GM21360 (cell line): ENCODE measurements at regions not wholly inside any gene's neighbourhood (a gene's known extent, or its start where the extent isn't known, plus 50 kb on each side); places are given as distances from the start of the nearest gene placed in this dataset.

Source experiments
- ATAC-seq: cut with Tn5 transposase; IDR thresholded peaks from one replicate; pipeline ENCODE4 v1.9.1; 2021; ENCODE audit warnings: mild to moderate bottlenecking, moderate library complexity; ENCODE audit not compliant: unreplicated experiment

DNA sequence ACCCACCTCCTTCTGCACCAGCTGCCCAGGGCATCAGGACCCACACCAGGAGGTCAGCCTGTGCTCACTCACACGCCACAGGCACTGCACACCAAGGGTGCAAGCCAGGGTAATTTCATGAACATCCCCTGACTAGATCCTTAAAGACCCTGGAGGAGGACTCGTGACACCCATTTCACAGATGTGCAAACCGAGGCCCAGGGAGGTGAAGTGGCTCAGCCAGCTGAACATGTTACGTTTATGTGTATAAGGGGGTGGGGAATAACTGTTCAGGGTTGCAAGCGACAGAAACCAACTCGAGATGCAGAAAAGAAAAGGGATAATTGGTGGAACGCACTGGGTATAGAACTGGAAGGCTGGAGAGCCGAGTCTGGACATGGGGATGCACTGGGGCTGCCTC is 138.1 kb upstream of the FOXF1 start:
- ATAC-seq: no peak

- ATAC-seq: no peak
These were observed 136.9 kb upstream of the FOXF1 start for GRCh38 chr16:86373276-86373901.

DNA sequence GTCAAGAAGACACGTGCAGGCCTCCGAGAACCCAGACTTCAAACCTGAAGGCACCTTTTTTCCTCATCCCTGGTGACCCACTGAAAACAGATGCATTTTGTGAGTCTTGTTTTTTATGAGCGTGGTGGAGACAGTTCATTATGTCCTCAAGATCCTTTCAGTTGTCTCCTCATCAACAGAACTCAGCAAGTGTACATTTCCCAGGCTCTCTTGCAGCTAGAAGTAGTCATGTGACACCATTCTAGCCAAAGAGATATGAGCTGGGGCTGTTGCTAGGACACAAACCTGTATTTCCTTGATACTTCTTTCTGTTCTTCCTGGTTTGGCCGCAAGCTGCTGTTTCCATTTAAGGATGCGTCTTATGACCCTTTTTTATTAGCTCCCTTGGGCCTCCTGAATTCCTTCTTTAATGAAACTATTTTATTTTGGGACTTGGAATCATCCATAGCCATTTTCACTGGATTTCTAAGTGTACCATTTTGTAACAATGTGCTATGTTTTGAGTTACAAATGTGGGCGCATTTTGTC is 135.7 kb upstream of the FOXF1 start:
- ATAC-seq: no peak

DNA sequence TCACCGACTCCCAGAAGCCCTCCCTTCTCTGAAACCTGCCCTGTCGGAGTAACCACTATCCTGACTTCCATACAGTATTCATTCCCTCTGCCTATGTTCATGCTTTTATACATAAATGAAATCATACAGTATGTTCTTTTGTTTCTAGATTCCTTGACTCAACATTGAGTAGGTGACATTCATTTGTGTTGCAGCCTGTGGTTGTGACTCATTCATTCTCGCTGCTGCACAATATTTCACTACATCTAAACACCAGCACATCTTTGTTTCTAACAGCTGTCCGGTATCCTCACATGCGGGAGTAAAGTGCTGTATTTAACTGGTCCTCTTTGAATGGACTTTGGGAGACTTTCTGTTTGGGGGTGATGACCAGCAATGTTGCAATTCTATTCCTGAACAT is 135.0 kb upstream of the FOXF1 start:
- ATAC-seq: no peak

GRCh38 chr16:86375851-86376250 is 134.5 kb upstream of the FOXF1 start:
- ATAC-seq: no peak

DNA sequence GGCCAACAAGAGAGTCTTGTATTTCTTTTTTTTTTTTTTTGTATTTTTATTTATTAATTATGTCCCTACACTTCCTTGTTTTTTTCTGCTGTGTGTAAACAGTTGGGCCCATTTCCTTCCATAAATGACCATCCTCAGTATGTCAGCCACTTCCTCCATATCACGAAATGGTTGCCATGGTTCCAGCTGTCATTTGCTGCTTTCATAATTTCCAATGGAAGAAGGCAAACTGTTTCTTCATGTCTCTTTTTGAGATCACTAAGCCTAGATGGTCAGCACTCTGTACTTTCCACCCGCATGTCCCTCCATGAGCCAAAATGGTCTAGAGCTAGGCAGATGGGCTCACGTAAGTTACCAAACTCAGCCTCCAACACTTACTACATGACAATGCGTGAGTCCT is 133.5 kb upstream of the FOXF1 start:
- no peak for ATAC-seq

DNA sequence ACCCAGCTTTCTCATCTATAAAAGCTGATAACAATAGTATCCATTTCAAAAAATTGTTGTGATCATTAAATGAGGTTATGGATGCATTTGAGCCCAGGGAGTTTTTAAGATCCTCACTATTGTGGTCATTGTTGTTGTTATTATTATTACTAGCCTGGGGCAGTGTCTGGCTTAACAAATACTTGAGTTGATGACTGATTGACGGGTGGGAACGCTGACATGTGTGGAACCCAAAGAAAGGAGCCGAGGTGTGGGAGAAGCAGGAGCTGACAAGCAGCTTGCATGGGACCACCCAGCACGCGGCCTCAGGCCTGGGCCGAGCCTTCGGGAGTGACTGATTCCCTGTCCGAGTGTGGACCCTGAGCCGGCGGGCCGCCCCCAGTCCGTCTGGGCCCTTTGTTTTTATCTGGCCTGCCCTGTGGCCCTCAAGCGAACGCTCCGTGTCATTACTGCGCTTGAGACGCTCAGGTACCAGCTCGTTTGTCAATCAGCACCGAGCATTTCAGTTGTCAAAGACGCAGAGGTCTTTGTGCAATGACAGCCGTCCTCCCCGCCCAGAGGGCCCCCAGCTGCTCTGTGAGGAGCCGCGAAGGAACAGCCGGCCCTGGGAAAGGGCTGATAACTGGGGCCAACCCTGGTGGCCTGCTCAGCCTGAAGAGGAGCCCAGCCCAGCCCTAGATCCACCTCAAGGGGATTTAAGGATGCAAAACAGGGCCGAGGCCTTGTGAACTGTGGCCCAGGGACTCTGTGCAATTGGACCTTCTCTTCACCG is 132.9 kb upstream of the FOXF1 start:
- ATAC-seq: no peak

- ATAC-seq: no peak
These were observed 132.2 kb upstream of the FOXF1 start for GRCh38 chr16:86378128-86378527.

- no peak for ATAC-seq
These were observed 131.4 kb upstream of the FOXF1 start for GRCh38 chr16:86378831-86379504.

DNA sequence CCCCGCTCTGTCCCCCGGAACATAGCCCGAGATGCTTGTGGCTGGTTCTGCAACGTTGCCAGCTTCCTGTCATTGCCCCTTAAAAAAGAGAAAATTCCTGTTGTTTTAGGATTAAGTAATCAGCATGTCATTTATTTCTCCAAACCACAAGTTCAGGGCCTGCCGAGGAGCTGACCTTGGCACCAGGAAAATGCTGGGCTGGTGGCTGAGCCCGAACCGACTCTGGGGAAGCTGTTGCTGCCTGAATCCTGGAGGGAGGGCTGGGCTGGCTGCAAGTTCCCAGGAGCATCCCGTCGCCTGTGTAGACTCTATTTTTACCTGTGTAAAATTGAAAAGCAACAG is 130.9 kb upstream of the FOXF1 start:
- ATAC-seq: no peak

DNA sequence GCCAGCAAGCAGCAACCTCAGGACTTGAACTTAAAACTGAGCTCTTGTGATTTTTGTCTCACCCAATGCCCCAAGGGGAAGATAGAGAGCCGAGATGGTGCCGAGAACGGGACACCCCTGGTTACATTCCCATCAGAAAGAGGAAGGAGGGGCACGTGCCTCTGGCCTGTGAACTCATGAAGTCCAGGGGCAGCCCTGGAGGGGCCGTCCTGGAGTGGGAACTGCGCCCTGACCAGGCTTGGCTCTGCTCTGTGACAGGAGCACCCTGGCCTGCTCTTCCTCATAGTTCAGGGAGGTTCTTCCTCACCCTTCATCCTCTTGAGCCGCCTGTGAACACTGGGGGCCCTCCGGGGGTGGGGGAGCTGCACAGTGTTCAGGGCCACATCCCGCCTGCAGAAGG is 130.3 kb upstream of the FOXF1 start:
- ATAC-seq: no peak

GRCh38 chr16:86381491-86381890 is 128.8 kb upstream of the FOXF1 start:
- no peak for ATAC-seq

- ATAC-seq: no peak
These were observed 128.1 kb upstream of the FOXF1 start for GRCh38 chr16:86382067-86382773.

DNA sequence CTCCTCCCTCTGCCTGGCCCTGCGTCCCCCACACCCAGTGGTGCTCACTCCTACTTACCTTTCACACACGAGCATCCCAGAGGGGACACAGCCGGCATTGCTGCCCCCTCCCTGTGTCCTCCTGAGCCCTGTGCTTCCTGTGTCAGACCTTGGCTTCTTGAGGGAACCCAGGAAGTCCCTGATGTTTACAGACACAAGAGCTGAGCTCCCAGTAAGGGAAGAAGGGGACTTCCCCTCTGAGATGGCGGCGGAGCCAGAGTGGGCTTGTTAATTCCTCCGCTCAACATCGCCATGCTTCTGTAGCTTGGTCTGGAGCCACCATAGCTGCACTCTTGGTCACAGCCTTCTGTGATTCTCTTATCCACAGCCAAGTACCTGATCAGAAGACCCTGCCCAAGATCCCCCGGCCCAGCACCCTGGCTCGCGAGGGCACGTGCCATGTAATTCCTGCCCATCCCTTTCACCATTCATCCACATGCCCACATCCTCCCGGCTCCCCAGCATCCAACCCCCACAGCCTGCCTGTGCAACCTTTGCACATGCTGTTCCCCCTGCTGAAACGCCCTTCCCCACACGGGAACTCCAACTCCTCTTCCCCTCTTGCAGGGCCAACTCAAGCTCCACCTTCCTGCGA is 127.4 kb upstream of the FOXF1 start:
- ATAC-seq: no peak

DNA sequence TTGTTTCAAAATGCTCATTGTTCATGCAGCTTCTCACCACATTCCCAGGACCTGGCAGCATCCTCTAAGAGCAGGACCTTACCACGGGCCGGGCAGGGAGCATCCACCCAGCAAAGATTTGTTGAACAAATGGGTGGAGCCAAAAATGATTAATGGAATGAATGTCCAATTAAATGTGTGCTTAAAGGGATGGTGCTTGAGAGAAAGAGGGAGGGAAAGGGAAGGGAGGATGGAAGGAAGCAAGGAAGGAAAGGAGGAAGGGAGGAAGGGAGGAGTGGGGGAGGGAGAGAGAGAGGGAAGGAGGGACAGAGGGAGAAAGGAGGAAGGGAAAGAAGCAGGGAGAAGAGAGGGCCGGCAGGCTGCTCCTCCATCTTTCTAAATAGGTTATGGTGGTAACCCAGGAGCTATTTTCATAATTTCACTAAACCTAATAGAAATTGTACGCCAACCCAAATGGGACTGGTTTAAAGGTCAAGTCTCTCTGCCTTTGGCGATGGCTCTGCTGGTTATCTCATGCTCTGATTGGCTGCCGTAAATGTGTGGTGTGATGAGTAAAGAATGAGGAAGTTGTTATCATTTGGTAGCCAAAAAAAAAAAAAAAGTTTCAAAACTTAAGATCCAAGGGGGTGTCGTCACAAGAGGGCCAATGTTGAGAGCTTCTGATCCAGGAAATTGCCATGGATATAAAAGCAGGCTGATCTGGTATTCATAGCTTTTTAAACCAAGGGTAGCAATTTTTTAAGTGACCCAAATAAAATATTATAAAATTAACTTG is 126.7 kb upstream of the FOXF1 start:
- ATAC-seq: no peak

DNA sequence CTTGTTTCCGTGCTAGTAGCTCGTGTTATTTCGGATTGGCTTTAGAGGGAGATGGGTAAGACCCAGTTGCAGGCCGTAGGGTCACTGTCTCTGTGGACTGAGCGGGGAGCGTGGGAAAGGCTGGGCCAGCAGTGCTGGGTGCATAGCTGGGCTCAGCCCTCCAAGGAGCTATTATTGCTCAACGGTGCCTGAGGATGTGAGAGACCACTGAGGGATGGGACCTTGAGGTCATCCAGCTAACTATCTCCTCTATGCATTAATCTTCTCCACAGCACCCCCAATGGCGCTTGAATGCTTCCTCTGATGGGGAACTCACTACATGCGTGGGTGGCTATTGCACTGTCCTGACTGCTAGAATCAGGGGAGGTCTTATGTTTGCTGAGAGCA is 126.1 kb upstream of the FOXF1 start:
- no peak for ATAC-seq

DNA sequence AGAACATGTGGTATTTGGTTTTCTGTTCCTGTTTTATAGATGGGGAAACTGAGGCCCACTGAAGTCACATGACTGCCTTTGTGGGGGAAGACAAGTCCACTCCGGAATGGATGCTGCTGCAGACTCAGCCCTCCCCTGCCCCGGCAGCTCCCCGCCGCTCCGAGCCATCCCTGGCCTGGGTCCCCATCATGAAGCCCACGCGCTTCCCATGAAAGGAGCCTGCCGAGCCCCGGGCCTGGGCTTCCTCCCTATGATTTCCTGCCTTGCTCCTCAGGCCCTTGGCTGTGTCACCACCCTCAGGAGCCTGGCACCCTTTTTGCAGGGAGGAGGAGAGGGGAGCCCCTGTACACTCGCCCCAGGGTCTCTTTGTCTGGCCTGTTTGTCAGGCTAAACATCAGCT is 125.3 kb upstream of the FOXF1 start:
- no peak for ATAC-seq

DNA sequence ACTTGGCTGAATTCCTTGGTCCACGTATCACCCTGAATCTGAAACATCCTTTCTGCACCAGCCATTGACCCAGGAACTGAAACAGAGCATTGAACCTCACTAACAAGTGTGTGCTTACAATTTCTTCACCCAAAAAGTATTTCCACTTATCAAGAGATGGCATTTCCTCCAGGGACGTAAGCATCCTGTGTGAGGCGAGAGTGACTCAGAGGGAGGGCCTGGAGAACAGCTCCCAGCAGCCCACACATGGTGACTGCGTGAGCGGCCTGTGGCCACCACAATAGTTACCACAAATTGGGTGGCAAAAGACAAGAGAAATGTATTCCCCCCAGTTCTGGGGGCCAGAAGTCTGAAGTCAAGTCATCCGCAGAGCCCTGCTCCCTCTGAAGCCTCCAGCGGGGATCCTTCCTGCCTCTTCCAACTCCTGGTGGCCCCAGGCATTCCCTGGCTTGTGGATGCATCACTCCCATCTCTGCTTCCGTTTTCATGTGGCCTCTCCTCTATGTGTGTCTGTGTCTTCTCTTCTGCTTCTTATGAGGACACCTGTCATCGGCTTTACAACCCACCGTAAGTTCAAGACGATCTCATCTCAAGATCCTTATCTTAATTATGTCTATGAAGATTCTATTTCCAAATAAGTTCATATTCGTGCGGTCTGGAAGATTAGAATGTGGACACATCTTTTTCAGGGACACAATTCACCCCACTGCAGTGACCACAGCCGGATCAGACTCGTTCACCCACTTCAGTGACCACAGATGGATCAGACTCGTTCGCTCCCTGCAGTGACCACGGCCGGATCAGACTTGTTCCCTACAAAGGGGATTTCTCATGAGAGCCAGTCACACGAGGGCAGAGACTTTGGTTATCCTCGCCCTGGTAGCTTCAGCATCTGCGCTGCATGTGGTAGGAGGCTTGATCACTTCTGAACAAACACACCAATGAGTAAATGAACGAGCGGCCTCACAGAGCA is 122.6 kb upstream of the FOXF1 start:
- no peak for ATAC-seq

DNA sequence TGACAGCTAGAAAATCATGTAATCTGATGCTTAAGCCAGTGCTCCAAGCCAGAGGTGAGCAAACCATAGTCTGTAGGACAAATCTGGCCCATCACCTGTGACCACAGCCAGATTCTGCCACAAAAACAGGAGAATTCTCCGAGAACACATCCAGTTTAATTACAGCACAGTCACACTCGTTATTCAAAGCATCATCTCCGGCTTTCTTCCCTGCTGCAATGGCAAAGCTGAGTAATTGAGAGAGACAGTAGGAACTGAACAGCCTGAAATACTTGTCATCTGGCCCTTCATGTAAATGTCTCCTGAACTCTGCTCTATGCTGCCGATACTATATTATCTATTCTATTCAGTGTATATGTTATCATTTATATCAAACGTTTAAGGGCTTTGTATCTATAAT is 121.4 kb upstream of the FOXF1 start:
- ATAC-seq: no peak
